Panc1 (cell line): ENCODE measurements at regions not wholly inside any gene's neighbourhood (a gene's known extent, or its start where the extent isn't known, plus 50 kb on each side); places are given as distances from the start of the nearest gene placed in this dataset.

ENCODE experiments used
- ATAC-seq: fragments of 200-7000 bp; cut with Tn5 transposase; 2 replicates; pipeline ENCODE4 v1.9.1; 2020; ENCODE audit warnings: mild to moderate bottlenecking, moderate library complexity
- BruUV-seq: library from RNA; stranded (reverse); fragments of 400-500 nt; replicated peaks from 2 replicates; lab custom pipeline; 2021; lab: Mats Ljungman, UMichigan
- CTCF ChIA-PET: fragments of 300-600 bp; sonication (Branson Sonifier 250); formaldehyde crosslinking; loops from one replicate; lab custom pipeline; 2022; ENCODE audit warnings: antibody characterized with exemption; lab: Charles Lee
- POLR2A ChIA-PET: fragments of 300-600 bp; sonication (Branson Sonifier 250); formaldehyde crosslinking; loops from one replicate; lab custom pipeline; 2022; ENCODE audit warnings: antibody characterized with exemption; lab: Charles Lee
- DNase-seq: peaks from one replicate; pipeline ENCODE4 v3.0.0-alpha.2; 2010; ENCODE audit warnings: low read depth, low spot score
- H3K27ac ChIP-seq: 2 replicates; pipeline ENCODE4 v1.5.1; 2011; ENCODE audit warnings: mild to moderate bottlenecking, low read length, inconsistent platforms
- H3K27me3 ChIP-seq: fragments of 200-500 bp; sonication (Bioruptor generic); 2 replicates; pipeline ENCODE4 v1.6.0; 2014; ENCODE audit warnings: low read length, inconsistent platforms; ENCODE audit not compliant: control insufficient read depth, insufficient read depth
- H3K36me3 ChIP-seq: fragments of 200-500 bp; sonication (Bioruptor generic); 2 replicates; pipeline ENCODE4 v1.5.1; 2014; ENCODE audit warnings: inconsistent platforms, mild to moderate bottlenecking, low read length, moderate library complexity; ENCODE audit not compliant: control insufficient read depth, insufficient read depth
- H3K4me1 ChIP-seq: 2 replicates; pipeline ENCODE4 v1.5.1; 2011; ENCODE audit warnings: inconsistent platforms, mild to moderate bottlenecking, low read length, moderate library complexity; ENCODE audit not compliant: control insufficient read depth, insufficient read depth
- H3K4me3 ChIP-seq, 2 experiments: 2 replicates each; pipeline ENCODE4 v1.5.1; 2011 to 2012; ENCODE audit warnings: low read depth in 2 of 2, low read length in 2 of 2, mild to moderate bottlenecking in 2 of 2, inconsistent platforms in 1 of 2, moderate library complexity in 1 of 2
- H3K9me3 ChIP-seq: fragments of 200-500 bp; sonication (Bioruptor generic); 2 replicates; pipeline ENCODE4 v1.5.1; 2014; ENCODE audit warnings: low read depth, mild to moderate bottlenecking, inconsistent platforms, low read length, moderate library complexity; ENCODE audit not compliant: control insufficient read depth, insufficient read depth
- CTCF ChIP-seq: fragments of 450-650 bp; IDR thresholded peaks from 2 replicates; pipeline ENCODE4 v1.5.1; 2017; ENCODE audit warnings: mild to moderate bottlenecking
- POLR2AphosphoS5 ChIP-seq: IDR thresholded peaks from 2 replicates; pipeline ENCODE4 v1.6.1; 2012; ENCODE audit warnings: mild to moderate bottlenecking, low read depth, low read length, moderate library complexity
- REST ChIP-seq, 2 experiments: IDR thresholded peaks; 2 replicates each; pipeline ENCODE4 v1.6.1; 2011 to 2012; ENCODE audit warnings: low read depth in 2 of 2, control low read depth in 1 of 2, low read length in 1 of 2, mild to moderate bottlenecking in 1 of 2, moderate library complexity in 1 of 2; ENCODE audit not compliant: insufficient read depth in 1 of 2
- SIN3A ChIP-seq: IDR thresholded peaks from 2 replicates; pipeline ENCODE4 v1.6.1; 2012; ENCODE audit warnings: low read depth, mild to moderate bottlenecking, low read length, moderate library complexity, borderline replicate concordance; ENCODE audit not compliant: insufficient read depth
- TCF7L2 ChIP-seq: IDR thresholded peaks from 2 replicates; pipeline ENCODE4 v1.6.1; 2011; ENCODE audit warnings: mild to moderate bottlenecking, low read depth, low read length, inconsistent platforms
- in situ Hi-C: cut with HindIII; loops from 2 replicates; pipeline ENCODE4 v1.10.0; 2016; ENCODE audit warnings: low sequenced_read_pairs, low pct_unique_long_range_greater_than_20kb
- intact Hi-C: fragments of 100-400 bp; cut with micrococcal nuclease; formaldehyde crosslinking; loops from one replicate; pipeline ENCODE4 v1.10.0; 2022; ENCODE audit not compliant: unreplicated experiment

GRCh38 chr2:120455390-120455789 lies 109.5 kb downstream of the INHBB start:
- intact Hi-C loops (no loop called here), in situ Hi-C loops (no loop called here)
- POLR2A ChIA-PET: no interaction called here
- peaks cover 4% of the 10 kb centered on the region; the same call in 1 of the 2 replicates for H3K9me3 ChIP-seq
- no peaks in the 10 kb centered on the region; the same call in 1 of the 2 replicates for H3K27me3 ChIP-seq
- CTCF ChIA-PET: no interaction called here
- H3K36me3 ChIP-seq: no peaks in the 10 kb centered on the region
- DNase-seq: no peak
- H3K4me1 ChIP-seq: no peaks in the 10 kb centered on the region
- ATAC-seq: no peak
- H3K4me3 ChIP-seq: no peak overlapping the region
- H3K27ac ChIP-seq: no peak overlapping the region
- TF ChIP-seq REST (IDR thresholded peaks at IDR 0.05; ENCODE audit: insufficient read depth in 1 of 2, low read depth in 2 of 2, low read length in 1 of 2): no peak
- no peak for TF ChIP-seq SIN3A
- no TSS peak for BruUV-seq

GRCh38 chr2:120456867-120457266 lies 110.9 kb downstream of the INHBB start:
- POLR2A ChIA-PET: no interaction called here
- BruUV-seq: no TSS peak
- intact Hi-C loops (no loop called here), in situ Hi-C loops (no loop called here)
- TF ChIP-seq TCF7L2 (no peak), POLR2AphosphoS5 (no peak), SIN3A (no peak), CTCF (no peak), REST (IDR thresholded peaks at IDR 0.05; ENCODE audit: insufficient read depth in 1 of 2, low read depth in 2 of 2, low read length in 1 of 2) (no peak)
- CTCF ChIA-PET: no interaction called here
- H3K4me1 ChIP-seq: no peaks in the 10 kb centered on the region
- DNase-seq (no peak), ATAC-seq (peak; percentile 63; the same call in 1 of the 2 replicates)
- H3K36me3 ChIP-seq: no peaks in the 10 kb centered on the region
- H3K9me3 ChIP-seq: peaks cover 4% of the 10 kb centered on the region; the same call in 1 of the 2 replicates
- no peak overlapping the region for H3K27ac ChIP-seq
- H3K4me3 ChIP-seq: no peak overlapping the region
- no peaks in the 10 kb centered on the region; the same call in 1 of the 2 replicates for H3K27me3 ChIP-seq
